ENCODE measurements at regions not wholly inside any gene's neighbourhood (a gene's known extent, or its start where the extent isn't known, plus 50 kb on each side); places are given as distances from the start of the nearest gene placed in this dataset.

DNA sequence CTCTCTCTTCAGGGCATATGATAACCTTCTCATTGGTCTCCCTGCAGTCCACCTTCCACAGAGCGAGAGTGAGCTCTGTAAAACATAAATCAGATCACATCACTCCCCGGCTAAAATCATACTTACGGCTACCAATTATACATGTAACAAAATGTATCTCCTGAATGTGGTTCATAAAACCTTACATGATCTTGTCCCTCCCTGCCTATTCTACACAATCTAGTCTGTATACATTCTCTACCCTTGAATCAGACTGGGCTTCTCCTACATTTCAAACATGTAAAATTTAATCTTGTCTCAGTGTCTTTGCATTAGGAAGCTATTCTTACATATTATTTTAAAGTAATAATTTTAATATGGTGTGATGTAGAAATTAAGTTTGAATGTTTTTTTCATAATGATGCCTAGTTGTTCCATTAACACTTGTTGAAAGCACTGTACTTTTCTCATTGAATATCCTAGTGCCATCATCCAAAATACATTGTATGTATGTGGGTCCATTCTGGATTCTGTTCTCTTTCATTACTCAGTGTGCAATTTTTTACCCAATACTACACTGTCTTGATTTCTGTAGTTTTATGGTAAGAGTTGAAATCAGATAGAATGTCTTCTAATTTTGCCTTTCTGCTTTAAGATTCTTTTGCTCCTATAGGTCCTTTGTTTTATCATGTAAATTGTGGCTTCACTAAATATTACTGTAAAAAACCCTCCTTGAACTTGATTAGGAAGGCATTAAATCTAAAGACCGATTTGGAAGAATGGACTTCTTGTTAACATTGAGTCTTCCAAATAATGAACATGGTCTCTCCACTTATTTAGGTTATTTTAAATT, 403.3 kb upstream of the EPHA7 start:
- no peak for DNase-seq

DNA sequence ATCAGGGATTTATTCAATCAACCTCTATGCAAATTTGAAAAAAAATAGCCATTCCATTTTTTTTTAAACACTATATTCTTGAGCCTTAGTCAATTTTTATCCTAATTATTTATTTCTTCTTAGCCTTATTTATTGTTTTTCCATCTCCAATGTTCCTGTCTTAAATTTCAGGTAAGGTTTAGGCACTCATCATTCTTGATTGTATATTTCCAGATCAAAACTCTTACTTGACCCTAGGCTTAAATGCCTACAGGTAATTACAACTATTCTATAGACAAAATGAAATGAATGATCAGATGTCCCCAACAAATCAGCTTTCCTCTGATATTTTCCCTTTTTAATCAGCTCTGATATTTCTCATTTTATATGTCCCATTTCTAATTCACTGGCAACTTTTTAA, 402.6 kb upstream of the EPHA7 start:
- DNase-seq = no peak

DNA sequence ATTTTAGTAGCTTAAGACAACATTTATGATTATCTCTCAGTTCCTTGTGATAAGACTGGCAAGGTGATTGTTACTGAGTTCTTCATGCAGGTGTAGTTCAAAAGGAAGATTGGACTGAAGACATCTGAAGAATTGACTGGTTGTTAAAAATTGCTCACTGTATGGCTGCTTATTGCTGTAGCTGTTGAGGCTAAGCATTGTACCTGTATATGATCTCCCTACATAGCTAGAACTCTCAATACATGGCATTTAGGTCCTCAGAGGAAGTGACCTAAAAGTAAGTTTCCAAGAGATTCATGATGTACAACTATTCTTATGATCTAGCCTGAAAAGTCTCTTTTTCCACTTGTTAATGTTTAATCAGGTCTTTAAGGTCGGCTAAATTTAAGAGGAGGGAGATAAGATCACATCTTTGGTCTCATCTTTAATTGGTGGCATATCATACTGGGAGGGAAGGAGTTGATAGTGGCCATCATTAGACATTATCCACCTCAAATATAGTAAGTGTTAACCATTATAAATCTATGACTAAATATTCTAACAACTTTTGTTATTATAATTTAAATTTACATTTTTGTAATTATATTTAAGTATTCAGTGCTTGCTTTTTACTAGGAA, 401.2 kb upstream of the EPHA7 start:
- no peak for DNase-seq

DNA sequence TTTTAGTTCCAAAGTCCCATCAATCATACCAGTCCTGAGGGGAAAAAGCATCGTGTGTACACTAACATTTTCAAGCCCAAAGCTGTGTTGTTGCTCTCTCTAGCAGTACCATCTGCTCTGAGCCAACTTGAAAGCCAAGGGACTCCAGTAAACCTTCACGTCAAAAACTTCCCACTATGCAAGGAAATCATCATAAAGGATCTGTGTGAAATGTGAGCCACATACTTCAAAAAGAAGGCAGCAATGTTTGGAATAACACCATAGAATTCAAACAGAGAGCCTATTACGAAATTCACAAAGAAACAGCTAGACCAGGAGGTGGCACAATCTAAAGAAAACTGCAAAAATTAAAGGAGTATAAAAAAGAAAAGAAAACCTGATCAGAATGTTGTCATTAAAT, 399.8 kb upstream of the EPHA7 start:
- no peak for DNase-seq

DNA sequence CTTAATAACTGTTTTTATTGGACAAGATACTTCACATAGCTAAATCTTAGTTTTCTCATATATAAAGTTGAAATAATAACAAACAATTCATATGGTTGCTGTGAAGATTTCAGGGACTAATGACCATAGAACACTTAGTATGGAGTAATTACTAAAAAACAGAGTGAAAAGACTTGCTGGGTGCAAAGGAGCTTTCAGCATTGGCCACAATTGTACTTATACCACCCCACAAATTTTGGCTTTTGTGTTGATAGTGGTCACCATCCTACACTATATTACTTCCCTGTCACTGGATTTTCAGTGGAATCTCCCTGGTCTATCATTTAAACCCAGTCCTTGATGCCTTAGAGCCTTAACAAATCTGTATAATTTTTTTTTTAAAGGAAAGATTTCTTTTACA, 398.6 kb upstream of the EPHA7 start:
- no peak for DNase-seq

DNA sequence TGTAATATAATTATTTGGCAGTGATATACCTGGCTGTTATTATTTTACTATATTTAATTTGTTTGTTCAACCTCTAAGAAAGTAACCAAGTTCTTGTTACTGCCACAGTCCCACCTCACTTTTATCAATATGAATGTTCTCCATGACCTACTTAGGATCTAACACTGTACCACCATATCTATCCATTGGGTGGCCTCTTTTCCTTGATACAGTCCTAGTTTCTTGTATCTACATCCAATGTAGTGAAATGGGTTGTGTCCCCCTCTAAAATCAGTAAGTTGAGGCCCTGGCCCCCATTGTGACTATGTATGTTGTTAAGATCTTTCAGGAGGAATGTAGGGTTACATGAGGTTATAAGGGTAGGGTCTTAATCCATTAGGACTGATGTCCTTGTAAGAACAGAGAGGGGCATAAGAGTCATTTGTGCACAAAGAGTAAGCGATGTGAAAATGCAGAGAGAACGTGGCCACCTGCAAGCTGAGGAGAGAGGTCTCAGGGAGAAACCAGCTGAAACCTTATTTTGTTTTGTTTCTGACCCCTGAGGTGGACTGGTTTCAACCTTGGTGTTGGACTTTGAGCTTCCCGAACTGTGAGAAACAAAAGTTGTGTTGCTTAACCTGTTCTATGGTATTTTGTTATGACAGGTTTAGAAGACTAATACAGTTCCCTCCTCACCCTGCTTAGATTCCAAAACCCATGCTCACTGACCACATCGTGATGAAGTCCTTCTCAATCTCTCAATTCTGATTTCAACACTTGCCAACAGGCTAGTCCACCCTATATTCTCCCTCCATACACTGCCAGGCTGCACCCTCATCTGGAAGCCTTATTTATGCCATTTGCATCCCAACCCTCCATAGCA, 387.3 kb upstream of the EPHA7 start:
- no peak for DNase-seq

DNA sequence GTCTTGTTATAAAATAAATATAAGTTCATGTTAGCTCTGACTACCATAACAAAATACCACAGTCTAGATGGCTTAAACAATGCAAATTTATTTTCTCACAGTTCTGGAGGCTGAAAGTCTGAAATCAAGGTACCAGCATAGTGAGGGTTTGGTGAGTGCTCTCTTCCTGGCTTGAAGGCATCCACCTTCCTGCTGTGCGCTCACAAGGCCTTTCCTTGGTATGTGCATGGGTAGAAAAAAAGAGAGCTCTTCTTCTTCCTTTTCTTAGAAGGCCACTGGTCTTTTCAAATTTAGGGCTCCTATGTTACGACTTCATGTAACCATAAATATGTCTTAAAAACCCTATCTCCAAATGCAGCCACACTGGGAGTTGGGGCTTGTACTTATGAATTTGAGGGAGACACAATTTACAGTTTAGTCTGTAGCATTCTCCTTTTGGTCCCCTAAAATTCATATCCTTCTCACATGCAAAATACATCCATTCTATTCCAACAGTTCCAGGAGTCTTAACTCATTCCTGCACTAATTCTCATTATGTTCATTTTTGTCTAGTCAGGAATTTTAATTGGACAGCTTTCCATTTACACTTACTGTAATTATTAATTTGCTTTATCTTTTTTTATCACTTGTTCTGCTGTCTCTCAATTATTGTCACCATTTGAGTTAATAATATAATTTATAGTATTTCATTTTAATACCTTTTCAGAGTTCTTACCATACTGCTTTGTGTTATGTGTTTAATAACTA, 381.9 kb upstream of the EPHA7 start:
- DNase-seq = no peak

DNA sequence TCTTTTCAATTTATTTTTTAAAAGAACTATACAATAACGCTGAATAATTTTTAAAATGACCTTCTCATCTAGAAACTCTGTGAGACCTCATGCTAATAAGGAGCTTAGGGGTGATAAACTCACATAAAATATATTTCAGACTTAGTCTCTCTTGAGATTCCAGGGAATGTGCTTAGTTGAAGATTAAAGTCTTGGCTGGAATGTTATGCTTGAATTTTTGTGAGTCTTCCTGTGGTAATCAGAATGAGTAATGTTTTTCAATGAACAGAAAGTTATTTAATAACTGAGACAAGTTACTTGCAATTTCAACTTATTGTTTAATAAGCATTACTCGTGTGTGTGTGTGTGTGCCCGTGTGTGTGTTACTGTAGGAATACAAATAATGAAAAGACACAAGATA, 379.9 kb upstream of the EPHA7 start:
- no peak for DNase-seq

DNA sequence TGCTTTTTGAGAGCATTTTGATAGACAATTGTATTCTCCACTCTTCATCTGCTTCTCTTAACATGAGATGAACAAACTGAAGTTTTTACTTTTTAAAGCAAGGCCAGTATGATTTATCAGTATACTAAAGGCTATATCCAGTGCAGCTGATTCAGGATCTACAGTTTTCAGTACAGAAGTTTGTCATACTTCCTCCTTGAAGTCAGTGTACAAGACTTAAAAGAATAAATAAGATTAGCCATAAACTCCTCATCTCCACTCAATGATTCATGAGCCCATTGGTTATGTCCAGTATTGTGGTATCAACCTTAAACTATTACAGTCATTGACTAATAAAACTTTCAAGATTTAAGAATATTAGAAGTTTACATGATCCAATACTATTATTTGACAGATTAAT, 374.8 kb upstream of the EPHA7 start:
- no peak for DNase-seq

DNA sequence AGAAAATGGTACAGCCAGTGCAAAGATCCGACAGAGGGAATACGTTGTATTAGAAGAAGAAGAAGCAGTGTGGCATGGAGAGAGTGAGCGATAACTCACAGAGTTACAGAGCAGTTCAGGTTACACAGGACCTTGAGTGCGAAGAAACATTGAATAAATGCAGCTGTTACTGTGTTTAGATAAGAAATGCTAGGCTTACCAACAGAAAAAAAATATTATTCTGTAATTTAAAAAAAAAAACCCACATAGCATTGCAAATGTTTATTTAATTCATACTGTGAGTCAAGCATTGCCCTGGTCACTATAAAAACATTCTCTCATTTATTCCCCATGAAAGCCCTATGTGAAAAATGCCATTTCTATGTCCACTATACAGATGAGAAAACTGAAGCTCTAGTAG, 373.4 kb upstream of the EPHA7 start:
- DNase-seq = no peak

DNA sequence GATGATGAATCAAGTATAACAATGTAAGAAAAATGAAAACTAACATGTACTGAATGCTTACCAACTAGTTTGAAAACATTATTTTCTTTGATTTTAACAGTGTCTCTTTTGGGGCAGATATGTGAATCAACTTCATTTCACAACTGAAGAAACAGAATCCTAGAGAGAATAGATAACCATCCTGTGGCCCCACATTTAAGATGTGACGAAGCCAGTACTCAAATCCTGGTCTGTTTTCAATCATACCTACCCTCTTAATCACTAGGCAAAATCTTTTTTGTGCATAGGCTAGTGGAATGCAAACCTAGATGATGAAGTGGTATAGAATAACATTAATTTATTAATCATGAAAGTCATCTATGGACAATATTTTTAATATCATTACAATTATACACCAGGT, 371.6 kb upstream of the EPHA7 start:
- DNase-seq = no peak

DNA sequence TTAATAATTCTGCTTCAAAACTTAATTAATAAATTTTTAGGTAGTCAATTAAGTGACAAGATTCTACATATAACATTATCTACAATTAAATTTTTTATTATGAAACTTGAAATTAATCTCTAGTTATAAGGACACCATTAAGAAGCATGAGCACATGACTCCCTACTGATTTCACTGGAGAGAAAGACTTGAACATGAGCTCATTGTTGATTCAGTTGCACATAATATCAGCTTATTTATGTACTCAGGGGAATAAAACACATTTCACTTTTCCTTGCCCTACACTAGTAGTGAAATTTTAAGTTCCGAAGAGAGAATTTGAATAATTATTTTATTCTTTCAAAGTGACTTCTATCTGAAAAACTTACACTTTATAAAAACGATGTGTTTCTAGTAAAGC, 370.2 kb upstream of the EPHA7 start:
- DNase-seq = no peak

DNA sequence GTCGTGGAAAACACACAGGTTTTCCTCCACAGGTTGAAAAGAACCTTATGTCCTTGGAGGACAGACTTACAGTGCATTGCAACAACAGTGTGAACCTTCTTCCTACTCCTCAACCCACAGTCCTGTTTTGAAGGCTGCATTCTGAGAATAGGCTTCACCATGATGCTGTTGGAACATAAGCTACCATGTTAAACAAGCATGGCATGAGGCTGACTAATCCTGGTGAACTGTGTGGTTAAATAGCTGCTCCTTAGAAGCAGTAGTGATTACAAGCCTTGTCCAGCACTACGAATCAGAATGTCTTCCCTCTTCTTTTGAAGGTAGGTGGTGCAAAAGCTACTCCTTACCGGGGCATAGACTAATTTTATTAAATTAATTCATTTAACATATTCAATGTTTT, 368.5 kb upstream of the EPHA7 start:
- DNase-seq = no peak

DNA sequence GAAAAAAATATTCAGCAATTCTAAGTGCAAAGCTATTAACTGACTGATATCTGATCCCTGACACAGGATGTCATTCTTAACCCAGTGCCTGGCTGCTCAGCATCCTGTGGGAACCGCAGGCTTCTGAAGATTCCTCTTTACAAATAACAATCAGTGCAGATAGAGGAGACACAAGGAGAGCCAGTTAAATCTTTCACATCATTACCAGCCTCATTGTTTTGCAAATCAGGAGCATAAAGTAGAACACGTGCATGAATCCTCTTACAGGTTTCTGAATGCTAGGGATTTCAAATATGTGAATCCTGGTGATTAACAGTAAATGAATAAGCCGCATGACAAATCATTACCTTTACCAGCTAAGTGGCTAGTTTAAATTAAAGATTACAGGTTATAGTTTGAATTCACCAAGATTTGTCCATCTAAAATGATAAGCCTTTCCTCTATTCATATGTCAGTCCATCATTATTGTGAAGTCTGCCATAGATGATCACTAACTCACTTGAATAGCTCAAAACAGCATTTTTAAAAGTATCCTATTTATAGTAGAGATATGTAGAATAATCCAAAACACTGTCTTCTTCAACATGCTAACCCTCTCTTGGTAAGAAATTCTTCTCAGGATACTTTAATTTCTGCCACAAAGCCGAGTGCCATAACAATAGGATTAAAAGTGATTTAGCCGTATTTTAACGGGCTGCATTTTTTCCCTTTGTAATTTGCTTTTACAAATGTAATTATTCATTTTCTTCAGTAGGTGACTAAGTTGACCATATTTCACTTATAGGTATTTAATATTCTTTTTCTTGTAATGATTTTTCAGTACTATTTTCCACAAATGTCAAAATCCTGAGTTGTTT, 367.3 kb upstream of the EPHA7 start:
- no peak for DNase-seq

DNA sequence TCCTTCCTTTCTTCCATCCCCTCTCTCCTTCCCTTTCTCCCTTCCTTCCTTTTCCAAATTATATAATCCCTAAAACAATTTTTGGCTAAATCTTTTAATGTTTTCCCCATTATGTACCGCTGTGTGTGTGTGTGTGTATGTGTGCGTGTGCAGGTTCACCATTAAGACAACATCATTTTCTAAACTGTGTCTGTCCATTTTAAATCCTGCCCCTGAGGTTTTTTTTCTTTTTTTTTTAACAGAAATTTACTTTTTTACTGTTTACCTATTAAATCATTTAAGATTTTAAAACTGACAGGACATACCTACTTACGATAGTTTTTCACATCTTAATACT, 366.3 kb upstream of the EPHA7 start:
- DNase-seq = no peak

DNA sequence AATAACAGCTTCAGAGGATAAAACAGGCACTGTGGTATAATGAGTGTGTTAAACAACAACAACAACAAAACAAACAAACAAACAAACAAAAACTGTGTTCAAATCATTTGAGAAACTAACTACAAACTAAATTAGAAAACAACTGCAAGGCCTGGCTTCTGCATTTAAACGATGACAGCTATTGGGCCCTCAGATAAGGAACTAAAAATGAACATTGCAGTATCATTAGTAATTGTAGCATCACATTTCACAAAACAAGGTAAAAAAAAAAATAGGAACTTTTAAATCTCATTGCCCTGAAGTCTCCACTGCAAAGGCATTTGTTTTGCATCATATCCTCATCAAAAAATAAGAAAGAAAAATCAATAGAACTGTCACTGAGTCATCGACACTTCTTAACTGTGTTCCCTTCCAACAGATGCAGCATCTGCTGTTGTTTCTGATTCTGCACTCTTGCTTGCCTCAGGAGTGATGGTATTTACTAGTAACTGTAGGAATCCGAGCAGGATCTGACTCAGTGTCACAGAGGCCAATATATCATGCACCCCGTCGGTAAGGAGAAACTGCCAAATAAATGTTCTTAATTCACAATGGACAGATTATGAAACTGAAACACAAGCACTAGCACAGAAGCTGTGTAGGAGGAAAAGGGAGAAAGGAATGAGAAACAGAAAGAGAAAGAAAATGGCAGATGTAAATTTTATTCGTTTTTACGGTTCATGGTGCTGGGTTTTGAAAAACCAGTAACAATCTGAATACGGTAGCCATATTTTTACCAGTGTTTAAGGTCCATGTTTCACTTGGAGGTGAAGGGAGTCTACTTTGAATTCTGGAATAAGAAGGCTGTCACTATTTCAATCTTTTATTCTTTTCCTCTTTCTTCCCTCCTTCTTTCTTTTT, 365.7 kb upstream of the EPHA7 start:
- no peak for DNase-seq

DNA sequence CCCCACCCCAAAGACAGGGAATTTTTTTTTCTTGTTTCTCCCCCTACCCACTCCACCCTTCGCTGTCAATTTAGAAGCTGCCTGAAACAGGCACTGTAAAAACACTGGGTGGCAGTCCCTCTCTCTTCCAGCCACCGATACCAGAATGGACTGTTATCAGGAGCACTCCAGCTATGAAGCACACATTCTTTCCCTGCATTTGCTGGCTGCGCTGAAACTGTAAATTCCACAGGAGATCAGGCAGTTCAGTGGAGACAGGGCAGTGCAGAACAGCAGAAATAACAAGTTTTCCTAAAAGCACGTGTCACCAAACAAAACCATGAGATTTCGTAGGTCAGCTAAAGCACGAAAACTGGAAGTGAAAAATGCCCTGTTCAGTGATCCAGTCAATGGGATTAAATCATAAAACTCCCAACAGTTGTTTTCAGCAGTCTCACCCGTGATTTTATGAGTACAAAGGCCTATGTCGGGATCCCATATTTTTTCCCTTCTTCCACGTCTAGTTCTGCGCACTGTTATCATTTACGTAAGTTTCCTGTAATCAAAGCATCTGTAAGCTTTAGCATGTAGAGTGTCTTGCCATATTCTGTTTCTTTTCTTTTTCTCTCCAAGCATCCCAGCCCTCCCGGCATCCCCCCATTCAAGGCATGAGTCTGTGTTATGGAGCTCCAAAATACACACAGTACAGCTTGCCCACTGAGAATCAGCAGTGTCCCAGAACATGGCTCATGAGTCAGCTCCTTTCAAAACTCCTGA, 359.9 kb upstream of the EPHA7 start:
- DNase-seq = no peak

DNA sequence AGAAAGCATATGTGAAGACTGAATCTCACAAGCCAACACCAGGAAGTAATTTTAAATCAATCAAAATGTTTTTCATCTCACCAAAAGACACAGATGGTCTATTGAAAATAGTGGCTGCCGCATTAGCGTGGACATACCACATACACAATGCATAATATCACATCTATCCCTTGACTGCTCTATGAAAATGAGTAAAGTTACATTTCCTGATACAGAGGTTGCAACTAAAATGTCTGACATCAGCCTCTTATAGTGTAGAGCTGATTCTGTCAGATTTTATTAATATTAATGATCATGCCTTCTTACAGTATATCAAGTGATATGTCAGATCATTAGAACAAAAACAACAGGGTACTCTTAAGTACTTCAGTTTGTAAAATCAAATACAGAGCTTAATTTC, 339.8 kb upstream of the EPHA7 start:
- no peak for DNase-seq

DNA sequence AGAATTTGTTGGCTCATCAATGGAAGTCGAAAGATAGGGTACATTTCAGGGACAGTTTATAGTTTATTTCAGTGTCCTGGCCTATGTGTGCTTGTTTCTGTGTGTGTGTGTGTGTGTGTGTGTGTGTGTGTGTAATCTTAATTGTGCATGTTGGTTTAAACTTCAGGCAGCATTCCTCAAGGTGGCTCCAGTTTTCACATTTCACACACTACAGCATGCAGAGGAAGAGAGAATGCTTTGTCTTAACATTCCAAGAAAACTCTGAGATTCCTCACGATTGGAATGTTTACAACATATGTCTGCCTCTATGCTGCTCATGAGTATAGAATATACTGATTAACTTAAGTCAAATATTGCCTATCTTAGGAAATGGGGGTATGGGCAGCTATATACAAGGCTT, 332.6 kb upstream of the EPHA7 start:
- DNase-seq = no peak

DNA sequence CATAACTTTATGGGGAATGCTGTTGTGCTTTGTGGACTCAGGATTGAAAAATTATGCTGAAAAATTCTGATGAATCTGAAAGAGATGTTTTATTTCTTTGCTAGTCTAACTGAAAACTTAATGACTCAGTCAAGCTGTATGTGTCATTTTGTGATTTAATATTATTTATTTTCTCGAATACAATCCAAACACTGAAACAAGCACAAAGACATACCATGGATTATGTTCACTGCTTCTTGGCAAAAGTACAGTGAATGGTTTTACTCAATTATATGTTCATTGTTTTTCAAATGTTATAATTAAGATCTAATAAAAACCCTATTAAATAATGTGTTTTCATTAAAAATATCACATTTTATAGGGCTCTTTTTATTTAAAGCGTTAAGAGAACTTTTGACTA, 330.6 kb upstream of the EPHA7 start:
- DNase-seq = no peak
